Lower leg skin (tissue), 4 donors: ENCODE measurements at regions not wholly inside any gene's neighbourhood (a gene's known extent, or its start where the extent isn't known, plus 50 kb on each side); places are given as distances from the start of the nearest gene placed in this dataset.

Source experiments
- DNase-seq, 2 donors: peaks; one replicate each; pipeline ENCODE4 v3.0.0-alpha.2; 2019; ENCODE audit warnings: low spot score in 2 of 2
- H3K4me3 ChIP-seq: fragments of 200-600 bp; sonication (generic); 2 replicates; pipeline ENCODE4 v1.5.1; 2017; ENCODE audit warnings: mild to moderate bottlenecking, low read depth; ENCODE audit not compliant: poor library complexity, severe bottlenecking
- CTCF ChIP-seq, 3 donors: fragments of 450-650 bp; IDR thresholded peaks; one replicate each; pipeline ENCODE4 v1.5.1; 2016; ENCODE audit warnings: antibody characterized with exemption in 3 of 3, mild to moderate bottlenecking in 3 of 3, moderate library complexity in 2 of 3
- POLR2A ChIP-seq, 2 donors: fragments of 450-650 bp; IDR thresholded peaks; one replicate each; pipeline ENCODE4 v1.6.1; 2016 to 2017; ENCODE audit warnings: antibody characterized with exemption in 2 of 2, mild to moderate bottlenecking in 1 of 2, moderate library complexity in 1 of 2
- whole genome bisulfite sequencing, 2 donors: methylation state at CpG; one replicate each; pipeline ENCODE4 v1.1.5; 2018; 5-methylcytosine and 5-hydroxymethylcytosine counted together
- intact Hi-C: fragments of 100-400 bp; cut with DNase I; formaldehyde crosslinking; loops from one replicate; pipeline ENCODE4 v1.15.0; 2023; ENCODE audit warnings: low total_unique reads

GRCh38 chr13:80242728-80243427 is 98.0 kb downstream of the SPRY2 start:
- TF ChIP-seq POLR2A (IDR thresholded peaks at IDR 0.05) (no peak), CTCF (IDR thresholded peaks at IDR 0.05) (no peak)
- intact Hi-C loops, result no loop called here
- no peak for DNase-seq
- no peak overlapping the region for H3K4me3 ChIP-seq

- intact Hi-C loops, result no loop called here
Measured at GRCh38 chr13:80239571-80240255, 101.2 kb downstream of the SPRY2 start.

GRCh38 chr13:80239116-80239515 is 101.8 kb downstream of the SPRY2 start:
- intact Hi-C loops, result no loop called here
- no peak for TF ChIP-seq POLR2A (IDR thresholded peaks at IDR 0.05)
- no peak for TF ChIP-seq CTCF (IDR thresholded peaks at IDR 0.05)
- no peak overlapping the region for H3K4me3 ChIP-seq
- no peak for DNase-seq

More at GRCh38 chr13:80239571-80240255, 101.2 kb downstream of the SPRY2 start:
- WGBS, 2 donors, result 89 to 93% methylated on average over 3 of the region's 3 CpGs
- DNase-seq, result no peak
- H3K4me3 ChIP-seq, result no peak overlapping the region
- TF ChIP-seq CTCF (IDR thresholded peaks at IDR 0.05), result no peak
- TF ChIP-seq POLR2A (IDR thresholded peaks at IDR 0.05), result no peak

- intact Hi-C loops, result no loop called here
- TF ChIP-seq CTCF (IDR thresholded peaks at IDR 0.05) (no peak), POLR2A (IDR thresholded peaks at IDR 0.05) (no peak)
- H3K4me3 ChIP-seq, result no peak overlapping the region
- DNase-seq, result no peak
Measured at GRCh38 chr13:80237646-80238045, 103.3 kb downstream of the SPRY2 start.

GRCh38 chr13:80235967-80236302 is 105.0 kb downstream of the SPRY2 start:
- WGBS, 2 donors, result 43 to 45% methylated on average over 4 of the region's 4 CpGs
- intact Hi-C loops, result no loop called here
- H3K4me3 ChIP-seq, result no peak overlapping the region
- TF ChIP-seq CTCF (IDR thresholded peaks at IDR 0.05), result no peak
- no peak for TF ChIP-seq POLR2A (IDR thresholded peaks at IDR 0.05)
- DNase-seq, result no peak
